SKM-1 (cell line): ENCODE measurements at regions not wholly inside any gene's neighbourhood (a gene's known extent, or its start where the extent isn't known, plus 50 kb on each side); places are given as distances from the start of the nearest gene placed in this dataset.

Experiments used
- DNase-seq: peaks from one replicate; lab custom pipeline; 2025; ENCODE audit not compliant: unreplicated experiment; lab: John Stamatoyannopoulos, UW

GRCh38 chr1:5717031-5717682 lies 275.1 kb downstream of the NPHP4 start:
- DNase-seq: no peak

- DNase-seq: no peak
Observed at GRCh38 chr1:5716126-5716525, 276.1 kb downstream of the NPHP4 start.

GRCh38 chr1:5713101-5714010 lies 278.9 kb downstream of the NPHP4 start:
- DNase-seq: no peak

- DNase-seq: no peak
Observed at GRCh38 chr1:5711956-5712645, 280.1 kb downstream of the NPHP4 start.

- DNase-seq: no peak
Observed at GRCh38 chr1:5711079-5711478, 281.1 kb downstream of the NPHP4 start.

- DNase-seq: no peak
Observed at GRCh38 chr1:5709976-5710375, 282.2 kb downstream of the NPHP4 start.

- DNase-seq: no peak
Observed at GRCh38 chr1:5709461-5709975, 282.7 kb downstream of the NPHP4 start.

GRCh38 chr1:5708346-5709245 lies 283.6 kb downstream of the NPHP4 start:
- no peak for DNase-seq

GRCh38 chr1:5707566-5708345 lies 284.5 kb downstream of the NPHP4 start:
- DNase-seq: no peak

- no peak for DNase-seq
Observed at GRCh38 chr1:5706239-5706638, 286.0 kb downstream of the NPHP4 start.

- DNase-seq: no peak
Observed at GRCh38 chr1:5705751-5706150, 286.5 kb downstream of the NPHP4 start.

- DNase-seq: no peak
Observed at GRCh38 chr1:5704561-5705514, 287.4 kb downstream of the NPHP4 start.

GRCh38 chr1:5701642-5702041 lies 290.6 kb downstream of the NPHP4 start:
- no peak for DNase-seq

GRCh38 chr1:5693568-5693967 lies 298.7 kb downstream of the NPHP4 start:
- no peak for DNase-seq

GRCh38 chr1:5692664-5693063 lies 299.6 kb downstream of the NPHP4 start:
- no peak for DNase-seq

GRCh38 chr1:5691795-5692509 lies 300.3 kb downstream of the NPHP4 start:
- no peak for DNase-seq

- no peak for DNase-seq
Observed at GRCh38 chr1:5690898-5691297, 301.3 kb downstream of the NPHP4 start.

GRCh38 chr1:5690291-5690690 lies 301.9 kb downstream of the NPHP4 start:
- no peak for DNase-seq
